Activated T-helper 17 cell treated with anti-CD3 and anti-CD28 coated beads, Interleukin-2, amount 50 U/mL, for 72 hours (primary cell): ENCODE measurements at regions not wholly inside any gene's neighbourhood (a gene's known extent, or its start where the extent isn't known, plus 50 kb on each side); places are given as distances from the start of the nearest gene placed in this dataset.

ENCODE experiments used
- ATAC-seq: fragments of 150-1000 bp; cut with Tn5 transposase; replicated peaks from 2 replicates; pipeline ENCODE4 v1.10.0; 2021; ENCODE audit warnings: mild to moderate bottlenecking, moderate library complexity
- H3K27ac Mint-ChIP-seq: one replicate; pipeline ENCODE4 v1.8.0; 2022; ENCODE audit warnings: mixed read lengths
- H3K27me3 Mint-ChIP-seq: one replicate; pipeline ENCODE4 v1.8.0; 2022; ENCODE audit warnings: mixed read lengths
- H3K36me3 Mint-ChIP-seq: one replicate; pipeline ENCODE4 v1.8.0; 2022; ENCODE audit warnings: low read depth, mild to moderate bottlenecking, mixed read lengths
- H3K4me1 Mint-ChIP-seq: one replicate; pipeline ENCODE4 v1.8.0; 2022; ENCODE audit warnings: mixed read lengths
- H3K4me3 Mint-ChIP-seq: one replicate; pipeline ENCODE4 v1.8.0; 2022; ENCODE audit warnings: mild to moderate bottlenecking, mixed read lengths
- H3K9me3 Mint-ChIP-seq: one replicate; pipeline ENCODE4 v1.8.0; 2022; ENCODE audit warnings: mixed read lengths

- H3K4me3 Mint-ChIP-seq: no peak overlapping the region
- no peaks in the 10 kb centered on the region for H3K4me1 Mint-ChIP-seq
- no peaks in the 10 kb centered on the region for H3K36me3 Mint-ChIP-seq
- peaks cover 3% of the 10 kb centered on the region for H3K9me3 Mint-ChIP-seq
- H3K27me3 Mint-ChIP-seq: no peaks in the 10 kb centered on the region
- no peak overlapping the region for H3K27ac Mint-ChIP-seq
- ATAC-seq: no peak
Observed at GRCh38 chr21:27838573-27838972, 871.7 kb upstream of the ADAMTS5 start.

GRCh38 chr21:27837936-27838335, 871.0 kb upstream of the ADAMTS5 start:
- ATAC-seq: no peak
- no peak overlapping the region for H3K4me3 Mint-ChIP-seq
- no peaks in the 10 kb centered on the region for H3K27me3 Mint-ChIP-seq
- H3K9me3 Mint-ChIP-seq: no peaks in the 10 kb centered on the region
- H3K27ac Mint-ChIP-seq: no peak overlapping the region
- no peaks in the 10 kb centered on the region for H3K36me3 Mint-ChIP-seq
- no peaks in the 10 kb centered on the region for H3K4me1 Mint-ChIP-seq

- Mint-ChIP-seq H3K4me3 (no peak overlapping the region), H3K4me1 (no peaks in the 10 kb centered on the region), H3K27ac (no peak overlapping the region), H3K36me3 (no peaks in the 10 kb centered on the region), H3K9me3 (no peaks in the 10 kb centered on the region), H3K27me3 (no peaks in the 10 kb centered on the region)
- ATAC-seq: no peak
Observed at GRCh38 chr21:27833298-27833697, 866.4 kb upstream of the ADAMTS5 start.

- H3K36me3 Mint-ChIP-seq: no peaks in the 10 kb centered on the region
- no peaks in the 10 kb centered on the region for H3K4me1 Mint-ChIP-seq
- H3K27ac Mint-ChIP-seq: no peak overlapping the region
- no peak overlapping the region for H3K4me3 Mint-ChIP-seq
- ATAC-seq: no peak
- H3K27me3 Mint-ChIP-seq: no peaks in the 10 kb centered on the region
- no peaks in the 10 kb centered on the region for H3K9me3 Mint-ChIP-seq
Observed at GRCh38 chr21:27831816-27832569, 865.1 kb upstream of the ADAMTS5 start.

- Mint-ChIP-seq H3K9me3 (no peaks in the 10 kb centered on the region), H3K27me3 (no peaks in the 10 kb centered on the region), H3K27ac (no peak overlapping the region), H3K4me3 (no peak overlapping the region), H3K4me1 (no peaks in the 10 kb centered on the region), H3K36me3 (no peaks in the 10 kb centered on the region)
- ATAC-seq: no peak
Observed at GRCh38 chr21:27831177-27831576, 864.3 kb upstream of the ADAMTS5 start.

GRCh38 chr21:27827972-27828371, 861.1 kb upstream of the ADAMTS5 start:
- ATAC-seq: no peak
- H3K4me3 Mint-ChIP-seq: no peak overlapping the region
- no peaks in the 10 kb centered on the region for H3K27me3 Mint-ChIP-seq
- no peak overlapping the region for H3K27ac Mint-ChIP-seq
- no peaks in the 10 kb centered on the region for H3K36me3 Mint-ChIP-seq
- peaks cover 5% of the 10 kb centered on the region for H3K9me3 Mint-ChIP-seq
- H3K4me1 Mint-ChIP-seq: no peaks in the 10 kb centered on the region

- H3K27me3 Mint-ChIP-seq: no peaks in the 10 kb centered on the region
- no peaks in the 10 kb centered on the region for H3K36me3 Mint-ChIP-seq
- H3K9me3 Mint-ChIP-seq: peaks cover 9% of the 10 kb centered on the region
- no peak overlapping the region for H3K4me3 Mint-ChIP-seq
- no peak overlapping the region for H3K27ac Mint-ChIP-seq
- no peak for ATAC-seq
- no peaks in the 10 kb centered on the region for H3K4me1 Mint-ChIP-seq
Observed at GRCh38 chr21:27825035-27825434, 858.1 kb upstream of the ADAMTS5 start.

- no peaks in the 10 kb centered on the region for H3K36me3 Mint-ChIP-seq
- no peaks in the 10 kb centered on the region for H3K27me3 Mint-ChIP-seq
- H3K4me3 Mint-ChIP-seq: no peak overlapping the region
- H3K9me3 Mint-ChIP-seq: peaks cover 14% of the 10 kb centered on the region
- no peak overlapping the region for H3K27ac Mint-ChIP-seq
- no peak for ATAC-seq
- H3K4me1 Mint-ChIP-seq: no peaks in the 10 kb centered on the region
Observed at GRCh38 chr21:27823652-27824201, 856.8 kb upstream of the ADAMTS5 start.

- no peak overlapping the region for H3K27ac Mint-ChIP-seq
- ATAC-seq: no peak
- peaks cover 9% of the 10 kb centered on the region for H3K9me3 Mint-ChIP-seq
Observed at GRCh38 chr21:27820342-27820741, 853.5 kb upstream of the ADAMTS5 start.

GRCh38 chr21:27819299-27819698, 852.4 kb upstream of the ADAMTS5 start:
- Mint-ChIP-seq H3K36me3 (no peaks in the 10 kb centered on the region), H3K27me3 (no peaks in the 10 kb centered on the region), H3K4me3 (no peak overlapping the region), H3K9me3 (peaks cover 9% of the 10 kb centered on the region), H3K4me1 (no peaks in the 10 kb centered on the region), H3K27ac (no peak overlapping the region)
- ATAC-seq: no peak

More at GRCh38 chr21:27820342-27820741, 853.5 kb upstream of the ADAMTS5 start:
- no peak overlapping the region for H3K4me3 Mint-ChIP-seq
- no peaks in the 10 kb centered on the region for H3K27me3 Mint-ChIP-seq
- no peaks in the 10 kb centered on the region for H3K36me3 Mint-ChIP-seq
- no peaks in the 10 kb centered on the region for H3K4me1 Mint-ChIP-seq

- Mint-ChIP-seq H3K36me3 (no peaks in the 10 kb centered on the region), H3K4me1 (no peaks in the 10 kb centered on the region), H3K27me3 (no peaks in the 10 kb centered on the region), H3K27ac (no peak overlapping the region), H3K4me3 (no peak overlapping the region), H3K9me3 (peaks cover 9% of the 10 kb centered on the region)
- no peak for ATAC-seq
Observed at GRCh38 chr21:27818847-27819246, 852.0 kb upstream of the ADAMTS5 start.

- H3K4me3 Mint-ChIP-seq: no peak overlapping the region
- no peaks in the 10 kb centered on the region for H3K4me1 Mint-ChIP-seq
- no peak overlapping the region for H3K27ac Mint-ChIP-seq
- no peak for ATAC-seq
- no peaks in the 10 kb centered on the region for H3K36me3 Mint-ChIP-seq
- H3K9me3 Mint-ChIP-seq: peaks cover 9% of the 10 kb centered on the region
- peaks cover 4% of the 10 kb centered on the region for H3K27me3 Mint-ChIP-seq
Observed at GRCh38 chr21:27817902-27818623, 851.2 kb upstream of the ADAMTS5 start.

GRCh38 chr21:27817074-27817473, 850.2 kb upstream of the ADAMTS5 start:
- no peaks in the 10 kb centered on the region for H3K4me1 Mint-ChIP-seq
- no peak overlapping the region for H3K27ac Mint-ChIP-seq
- H3K27me3 Mint-ChIP-seq: peaks cover 4% of the 10 kb centered on the region
- no peak for ATAC-seq
- H3K4me3 Mint-ChIP-seq: no peak overlapping the region
- no peaks in the 10 kb centered on the region for H3K36me3 Mint-ChIP-seq
- H3K9me3 Mint-ChIP-seq: peaks cover 10% of the 10 kb centered on the region

- H3K4me1 Mint-ChIP-seq: no peaks in the 10 kb centered on the region
- H3K9me3 Mint-ChIP-seq: peaks cover 13% of the 10 kb centered on the region
Observed at GRCh38 chr21:27816301-27816700, 849.4 kb upstream of the ADAMTS5 start.

GRCh38 chr21:27814226-27814625, 847.3 kb upstream of the ADAMTS5 start:
- H3K36me3 Mint-ChIP-seq: no peaks in the 10 kb centered on the region
- no peak overlapping the region for H3K27ac Mint-ChIP-seq
- peaks cover 4% of the 10 kb centered on the region for H3K9me3 Mint-ChIP-seq
- ATAC-seq: no peak
- peaks cover 4% of the 10 kb centered on the region for H3K27me3 Mint-ChIP-seq
- H3K4me1 Mint-ChIP-seq: no peaks in the 10 kb centered on the region
- H3K4me3 Mint-ChIP-seq: no peak overlapping the region

More at GRCh38 chr21:27816301-27816700, 849.4 kb upstream of the ADAMTS5 start:
- H3K4me3 Mint-ChIP-seq: no peak overlapping the region
- H3K27ac Mint-ChIP-seq: no peak overlapping the region
- no peaks in the 10 kb centered on the region for H3K36me3 Mint-ChIP-seq
- ATAC-seq: no peak
- peaks cover 4% of the 10 kb centered on the region for H3K27me3 Mint-ChIP-seq
